Liver (tissue), 8 donors: ENCODE measurements at regions not wholly inside any gene's neighbourhood (a gene's known extent, or its start where the extent isn't known, plus 50 kb on each side); places are given as distances from the start of the nearest gene placed in this dataset.

Experiments used
- DNase-seq: peaks from one replicate; pipeline ENCODE4 v3.0.0-alpha.2; 2017; ENCODE audit warnings: low spot score
- H3K27ac ChIP-seq, 2 donors: one replicate each; pipeline ENCODE4 v1.7.0; 2013; ENCODE audit warnings: inconsistent platforms in 2 of 2, low read length in 2 of 2, control low read depth in 1 of 2, low read depth in 1 of 2, mild to moderate bottlenecking in 1 of 2
- H3K27me3 ChIP-seq, 4 donors: one replicate each; pipeline versions ENCODE4 v1.6.1 to v1.7.0; 2013; ENCODE audit warnings: low read length in 3 of 4, inconsistent platforms in 1 of 4, mild to moderate bottlenecking in 1 of 4, moderate library complexity in 1 of 4; ENCODE audit not compliant: control insufficient read depth in 4 of 4, insufficient read depth in 4 of 4
- H3K36me3 ChIP-seq, 4 donors: one replicate each; pipeline versions ENCODE4 v1.6.1 to v1.7.0; 2013; ENCODE audit warnings: low read length in 3 of 4, mild to moderate bottlenecking in 3 of 4, low read depth in 1 of 4, moderate library complexity in 1 of 4; ENCODE audit not compliant: control insufficient read depth in 4 of 4, insufficient read depth in 3 of 4
- H3K4me1 ChIP-seq, 4 donors: one replicate each; pipeline versions ENCODE4 v1.6.1 to v1.7.0; 2013; ENCODE audit warnings: low read length in 3 of 4, mild to moderate bottlenecking in 3 of 4, moderate library complexity in 1 of 4; ENCODE audit not compliant: control insufficient read depth in 4 of 4, insufficient read depth in 4 of 4
- H3K4me3 ChIP-seq, 3 donors: one replicate each; pipeline versions ENCODE4 v1.6.1 to v1.7.0; 2013; ENCODE audit warnings: low read length in 3 of 3, control low read depth in 1 of 3, low read depth in 1 of 3, mild to moderate bottlenecking in 1 of 3
- H3K9ac ChIP-seq, 2 donors: one replicate each; pipeline ENCODE4 v1.7.0; 2013; ENCODE audit warnings: low read length in 2 of 2, mild to moderate bottlenecking in 2 of 2, moderate library complexity in 2 of 2, control low read depth in 1 of 2, low read depth in 1 of 2
- H3K9me3 ChIP-seq, 4 donors: one replicate each; pipeline versions ENCODE4 v1.6.1 to v1.7.0; 2013; ENCODE audit warnings: low read length in 3 of 4; ENCODE audit not compliant: control insufficient read depth in 4 of 4
- ATF3 ChIP-seq: IDR thresholded peaks from 2 replicates; pipeline ENCODE4 v1.6.1; 2016; ENCODE audit warnings: antibody characterized with exemption
- CTCF ChIP-seq: fragments of 150-350 bp; IDR thresholded peaks from 2 replicates; pipeline ENCODE4 v1.5.1; 2017; ENCODE audit warnings: improper control_type of control experiment, low read depth, low read length; ENCODE audit not compliant: missing input control
- EGR1 ChIP-seq, 2 donors: IDR thresholded peaks; 2 replicates each; pipeline ENCODE4 v1.6.1; 2016 to 2018; ENCODE audit warnings: antibody characterized with exemption in 2 of 2, low read depth in 2 of 2
- FOXA1 ChIP-seq: IDR thresholded peaks from 2 replicates; pipeline ENCODE4 v1.6.1; 2016; ENCODE audit warnings: antibody characterized with exemption
- GABPA ChIP-seq, 2 donors: IDR thresholded peaks in 1 of 2; conservative IDR thresholded peaks in 1 of 2; 2 replicates each; pipeline ENCODE4 v1.6.1; 2016; ENCODE audit warnings: antibody characterized with exemption in 2 of 2, mild to moderate bottlenecking in 1 of 2, moderate library complexity in 1 of 2
- HNF4A ChIP-seq, 2 donors: conservative IDR thresholded peaks; 2 replicates each; pipeline ENCODE4 v1.6.1; 2016; ENCODE audit warnings: antibody characterized with exemption in 2 of 2, mild to moderate bottlenecking in 2 of 2
- HNF4G ChIP-seq: IDR thresholded peaks from 2 replicates; pipeline ENCODE4 v1.6.1; 2016; ENCODE audit warnings: antibody characterized with exemption
- JUND ChIP-seq, 2 donors: IDR thresholded peaks; 2 replicates each; pipeline ENCODE4 v1.6.1; 2016; ENCODE audit warnings: antibody characterized with exemption in 2 of 2
- MAX ChIP-seq: IDR thresholded peaks from 2 replicates; pipeline ENCODE4 v1.6.1; 2016; ENCODE audit warnings: antibody characterized with exemption
- NR2F2 ChIP-seq: IDR thresholded peaks from 2 replicates; pipeline ENCODE4 v1.6.1; 2016; ENCODE audit warnings: antibody characterized with exemption
- REST ChIP-seq: IDR thresholded peaks from 2 replicates; pipeline ENCODE4 v1.6.1; 2016; ENCODE audit warnings: antibody characterized with exemption, mild to moderate bottlenecking
- RXRA ChIP-seq, 2 donors: IDR thresholded peaks; 2 replicates each; pipeline ENCODE4 v1.6.1; 2017 to 2018; ENCODE audit warnings: antibody characterized with exemption in 2 of 2, mild to moderate bottlenecking in 1 of 2
- SP1 ChIP-seq: IDR thresholded peaks from 2 replicates; pipeline ENCODE4 v1.6.1; 2018; ENCODE audit warnings: antibody characterized with exemption, mild to moderate bottlenecking
- TAF1 ChIP-seq: conservative IDR thresholded peaks from 2 replicates; pipeline ENCODE4 v1.6.1; 2016; ENCODE audit warnings: antibody characterized with exemption, mild to moderate bottlenecking
- YY1 ChIP-seq: IDR thresholded peaks from 2 replicates; pipeline ENCODE4 v1.6.1; 2016; ENCODE audit warnings: antibody characterized with exemption, mild to moderate bottlenecking
- ZBTB33 ChIP-seq: IDR thresholded peaks from 2 replicates; pipeline ENCODE4 v1.6.1; 2016; ENCODE audit warnings: antibody characterized with exemption
- WGBS: extraction: QIAGEN DNeasy Blood & Tissue Kit; methylation state at CpG from one replicate; pipeline ENCODE4 v1.1.7; 2013; 5-methylcytosine and 5-hydroxymethylcytosine counted together
- donor health status: healthy.
- donor health status: healthy.
- donor health status: healthy.
- donor health status: healthy.
- donor health status: healthy.

GRCh38 chr7:17098515-17098914 lies 199.9 kb upstream of the AHR start:
- peak overlapping the region in 1 of 2 donors; percentile 25 for H3K27ac ChIP-seq
- 41% methylated on average over 1 of the region's 1 CpG for WGBS
- peak overlapping the region in 1 of 2 donors; percentile 92 for H3K9ac ChIP-seq
- peaks cover 0 to 2% (median 0%) of the 10 kb centered on the region in 4 donors for H3K36me3 ChIP-seq
- H3K4me1 ChIP-seq: peaks cover 3 to 22% (median 10%) of the 10 kb centered on the region in 4 donors
- peaks cover 0 to 7% (median 7%) of the 10 kb centered on the region in 4 donors for H3K9me3 ChIP-seq
- TF ChIP-seq ATF3 (no peak), REST (no peak), SP1 (no peak), MAX (no peak), EGR1 (IDR thresholded peaks at IDR 0.05; ENCODE audit: low read depth in 2 of 2) (no peak), ZBTB33 (no peak), RXRA (IDR thresholded peaks at IDR 0.05) (no peak), NR2F2 (no peak), FOXA1 (no peak), GABPA (IDR thresholded peaks at IDR 0.05 in 1 of 2, conservative IDR thresholded peaks at IDR 0.05 in 1 of 2) (no peak), HNF4G (no peak), TAF1 (no peak), YY1 (no peak), JUND (IDR thresholded peaks at IDR 0.05) (no peak), HNF4A (conservative IDR thresholded peaks at IDR 0.05) (no peak), CTCF (no peak)
- H3K27me3 ChIP-seq: no peaks in the 10 kb centered on the region
- no peak for DNase-seq
- peak overlapping the region in 2 of 3 donors; percentile 14 to 51 for H3K4me3 ChIP-seq
